LNCaP clone FGC (cell line): ENCODE measurements at regions not wholly inside any gene's neighbourhood (a gene's known extent, or its start where the extent isn't known, plus 50 kb on each side); places are given as distances from the start of the nearest gene placed in this dataset.

Source experiments
- DNase-seq: peaks from one replicate; pipeline ENCODE4 v3.0.0-alpha.2; 2011; ENCODE audit warnings: low read depth
- H3K4me3 ChIP-seq: 2 replicates; pipeline ENCODE4 v1.5.1; 2011; ENCODE audit warnings: mild to moderate bottlenecking, low read depth, low read length, control low read depth
- CTCF ChIP-seq: IDR thresholded peaks from 2 replicates; pipeline ENCODE4 v1.5.1; 2012; ENCODE audit warnings: mild to moderate bottlenecking; ENCODE audit not compliant: control insufficient read depth, insufficient read depth; ENCODE audit errors: extremely low read depth

DNA sequence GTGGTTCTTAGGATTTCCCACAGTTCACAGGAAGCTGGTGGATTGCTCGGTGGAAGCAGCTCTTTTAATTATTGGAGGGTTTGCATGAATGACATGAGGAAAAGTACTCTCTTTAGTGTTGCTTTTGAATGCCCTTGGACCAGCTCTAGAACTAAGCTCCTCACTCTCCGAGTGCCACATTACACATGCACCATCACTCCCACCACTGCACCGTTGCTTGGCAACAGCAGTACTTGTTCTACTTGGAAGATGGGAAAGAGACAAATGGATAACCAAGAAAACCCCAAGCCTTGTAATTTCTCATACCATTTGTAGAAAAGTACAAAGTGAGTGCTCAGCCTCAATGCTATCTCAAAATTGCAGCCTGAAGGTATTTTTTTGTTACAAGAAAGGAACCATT is 620.2 kb upstream of the BOD1L1 start:
- no peak for TF ChIP-seq CTCF
- no peak overlapping the region for H3K4me3 ChIP-seq
- DNase-seq: no peak

- H3K4me3 ChIP-seq: no peak overlapping the region
- TF ChIP-seq CTCF: no peak
- no peak for DNase-seq
Observed at GRCh38 chr4:14249226-14249625, 621.7 kb upstream of the BOD1L1 start.

DNA sequence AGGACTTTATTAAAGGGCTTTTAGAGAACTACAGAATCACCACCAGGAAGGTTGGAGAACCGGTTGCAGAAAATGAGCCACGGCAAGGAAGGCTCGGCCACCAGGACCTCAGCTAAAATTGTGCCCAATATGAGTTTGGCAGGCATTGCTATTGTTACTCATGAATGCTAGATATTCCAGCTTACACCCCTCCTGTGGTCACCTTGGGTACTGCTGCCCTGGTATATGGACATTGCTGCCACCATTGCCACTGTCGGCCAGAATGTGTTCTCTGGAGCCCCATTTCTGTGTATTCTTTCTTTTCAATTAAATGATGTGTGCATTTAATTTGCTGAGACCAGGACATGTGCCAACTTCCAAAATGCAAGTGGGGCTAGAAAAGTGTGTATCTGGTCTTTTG is 626.7 kb upstream of the BOD1L1 start:
- peak; percentile 13 for DNase-seq
- H3K4me3 ChIP-seq: no peak overlapping the region
- TF ChIP-seq CTCF: peak; percentile 38; the same call in 1 of the 2 replicates

GRCh38 chr4:14254926-14255325 is 627.4 kb upstream of the BOD1L1 start:
- no peak for TF ChIP-seq CTCF
- no peak for DNase-seq
- H3K4me3 ChIP-seq: no peak overlapping the region

- no peak for DNase-seq
- no peak overlapping the region for H3K4me3 ChIP-seq
- no peak for TF ChIP-seq CTCF
Observed at GRCh38 chr4:14257903-14258302, 630.4 kb upstream of the BOD1L1 start.

- no peak for TF ChIP-seq CTCF
- H3K4me3 ChIP-seq: no peak overlapping the region
- DNase-seq: no peak
Observed at GRCh38 chr4:14259936-14260335, 632.4 kb upstream of the BOD1L1 start.

- DNase-seq: no peak
- no peak overlapping the region for H3K4me3 ChIP-seq
- no peak for TF ChIP-seq CTCF
Observed at GRCh38 chr4:14260591-14260990, 633.1 kb upstream of the BOD1L1 start.
